ENCODE measurements at regions not wholly inside any gene's neighbourhood (a gene's known extent, or its start where the extent isn't known, plus 50 kb on each side); places are given as distances from the start of the nearest gene placed in this dataset.

- no peak for TF ChIP-seq CTCF (IDR thresholded peaks at IDR 0.05; ENCODE audit: borderline replicate concordance, extremely low read depth, low read length, poor library complexity, severe bottlenecking)
- no peak for TF ChIP-seq EZH2 (IDR thresholded peaks at IDR 0.05; ENCODE audit: borderline replicate concordance, low read depth, low read length, severe bottlenecking)
These were observed 118.4 kb downstream of the BTG1 start for GRCh38 chr12:92027243-92027642.
